Neural progenitor cell (in vitro differentiated cells): ENCODE measurements at regions not wholly inside any gene's neighbourhood (a gene's known extent, or its start where the extent isn't known, plus 50 kb on each side); places are given as distances from the start of the nearest gene placed in this dataset.

Experiments used
- DNase-seq: peaks from one replicate; pipeline ENCODE4 v3.0.0-alpha.2; 2016; ENCODE audit warnings: low spot score
- H2AFZ ChIP-seq: fragments of 200-600 bp; sonication (generic); replicated peaks from 2 replicates; pipeline ENCODE4 v1.6.1; 2016; ENCODE audit warnings: antibody characterized with exemption
- H3F3A ChIP-seq: fragments of 200-600 bp; sonication (generic); 2 replicates; pipeline ENCODE4 v1.6.1; 2016; ENCODE audit warnings: antibody characterized with exemption, low read depth
- H3K27ac ChIP-seq: fragments of 200-600 bp; sonication (generic); 2 replicates; pipeline ENCODE4 v1.5.1; 2016; ENCODE audit warnings: mild to moderate bottlenecking
- H3K27me3 ChIP-seq: fragments of 200-600 bp; sonication (generic); 2 replicates; pipeline ENCODE4 v1.6.1; 2016; ENCODE audit warnings: mild to moderate bottlenecking, moderate library complexity
- H3K36me3 ChIP-seq: fragments of 200-600 bp; sonication (generic); 2 replicates; pipeline ENCODE4 v1.5.1; 2016
- H3K4me1 ChIP-seq: fragments of 200-600 bp; sonication (generic); 2 replicates; pipeline ENCODE4 v1.6.1; 2016; ENCODE audit warnings: mixed run types
- H3K4me2 ChIP-seq: fragments of 200-600 bp; sonication (generic); 2 replicates; pipeline ENCODE4 v1.6.1; 2016
- H3K4me3 ChIP-seq: fragments of 200-600 bp; sonication (generic); 2 replicates; pipeline ENCODE4 v1.5.1; 2016
- H3K79me2 ChIP-seq: fragments of 200-600 bp; sonication (generic); 2 replicates; pipeline ENCODE4 v1.6.1; 2016; ENCODE audit warnings: low read depth
- H3K9ac ChIP-seq: fragments of 200-600 bp; sonication (generic); 2 replicates; pipeline ENCODE4 v1.6.1; 2016
- H3K9me3 ChIP-seq: fragments of 200-600 bp; sonication (generic); 2 replicates; pipeline ENCODE4 v1.5.1; 2016; ENCODE audit warnings: low read depth
- H4K20me1 ChIP-seq: fragments of 200-600 bp; sonication (generic); 2 replicates; pipeline ENCODE4 v1.6.1; 2016; ENCODE audit warnings: low read depth
- H3K27ac Mint-ChIP-seq: 3 replicates; pipeline ENCODE4 v1.8.0; 2021; ENCODE audit warnings: mixed read lengths
- H3K27me3 Mint-ChIP-seq: 2 replicates; pipeline ENCODE4 v1.8.0; 2022; ENCODE audit warnings: low read depth, mild to moderate bottlenecking, inconsistent platforms, moderate library complexity, mixed read lengths; ENCODE audit not compliant: insufficient read depth
- H3K36me3 Mint-ChIP-seq: 3 replicates; pipeline ENCODE4 v1.8.0; 2021; ENCODE audit warnings: mixed read lengths
- H3K4me1 Mint-ChIP-seq: 3 replicates; pipeline ENCODE4 v1.8.0; 2021; ENCODE audit warnings: mixed read lengths
- H3K4me3 Mint-ChIP-seq: 3 replicates; pipeline ENCODE4 v1.8.0; 2021; ENCODE audit warnings: mild to moderate bottlenecking, moderate library complexity, mixed read lengths
- H3K9me3 Mint-ChIP-seq: 3 replicates; pipeline ENCODE4 v1.8.0; 2020; ENCODE audit warnings: mixed read lengths
- CTCF ChIP-seq: fragments of 200-600 bp; sonication (generic); IDR thresholded peaks from 2 replicates; pipeline ENCODE4 v1.5.1; 2017; ENCODE audit warnings: antibody characterized with exemption, mild to moderate bottlenecking
- EZH2 ChIP-seq: fragments of 200-600 bp; sonication (generic); IDR thresholded peaks from 2 replicates; pipeline ENCODE4 v1.6.1; 2017; ENCODE audit warnings: antibody characterized with exemption, mild to moderate bottlenecking, moderate library complexity
- EZH2phosphoT487 ChIP-seq: fragments of 200-600 bp; sonication (generic); IDR thresholded peaks from 2 replicates; pipeline ENCODE4 v1.6.1; 2017; ENCODE audit warnings: antibody characterized with exemption

- H4K20me1 ChIP-seq = no peaks in the 10 kb centered on the region
- no peak overlapping the region for H2AFZ ChIP-seq
- H3K79me2 ChIP-seq = no peaks in the 10 kb centered on the region
- no peak overlapping the region for H3K27ac ChIP-seq
- Mint-ChIP-seq H3K36me3 (no peaks in the 10 kb centered on the region), H3K4me3 (no peak overlapping the region), H3K27me3 (peaks cover 2% of the 10 kb centered on the region), H3K27ac (no peak overlapping the region), H3K9me3 (no peaks in the 10 kb centered on the region), H3K4me1 (peaks cover 3% of the 10 kb centered on the region)
- TF ChIP-seq EZH2 (no peak), CTCF (no peak), EZH2phosphoT487 (no peak)
- H3F3A ChIP-seq = no peaks in the 10 kb centered on the region
- DNase-seq = no peak
- H3K9ac ChIP-seq = no peak overlapping the region
- H3K9me3 ChIP-seq = no peaks in the 10 kb centered on the region
- H3K27me3 ChIP-seq = no peaks in the 10 kb centered on the region
- no peaks in the 10 kb centered on the region for H3K4me1 ChIP-seq
- H3K4me3 ChIP-seq = no peak overlapping the region
- no peak overlapping the region for H3K4me2 ChIP-seq
- no peaks in the 10 kb centered on the region for H3K36me3 ChIP-seq
Measured at GRCh38 chr9:115912086-115912485, 241.5 kb upstream of the PAPPA start.

- TF ChIP-seq CTCF = no peak
- TF ChIP-seq EZH2 = no peak
- TF ChIP-seq EZH2phosphoT487 = no peak
- no peak overlapping the region for H3K27ac ChIP-seq
- H3K36me3 Mint-ChIP-seq = no peaks in the 10 kb centered on the region
- no peak overlapping the region for H3K4me3 Mint-ChIP-seq
- H3K79me2 ChIP-seq = no peaks in the 10 kb centered on the region
- no peaks in the 10 kb centered on the region for H3K9me3 ChIP-seq
- H3K9ac ChIP-seq = no peak overlapping the region
- H2AFZ ChIP-seq = no peak overlapping the region
- H3K4me1 ChIP-seq = no peaks in the 10 kb centered on the region
- H3K27me3 ChIP-seq = no peaks in the 10 kb centered on the region
- no peaks in the 10 kb centered on the region for H3K36me3 ChIP-seq
- peaks cover 3% of the 10 kb centered on the region for H3K4me1 Mint-ChIP-seq
- H3K4me3 ChIP-seq = no peak overlapping the region
- H3K4me2 ChIP-seq = no peak overlapping the region
- no peaks in the 10 kb centered on the region for H4K20me1 ChIP-seq
- no peaks in the 10 kb centered on the region for H3F3A ChIP-seq
- DNase-seq = no peak
- no peaks in the 10 kb centered on the region for H3K27me3 Mint-ChIP-seq
- no peak overlapping the region for H3K27ac Mint-ChIP-seq
- no peaks in the 10 kb centered on the region for H3K9me3 Mint-ChIP-seq
Measured at GRCh38 chr9:115913696-115914095, 239.9 kb upstream of the PAPPA start.

GRCh38 chr9:115914291-115914690, 239.3 kb upstream of the PAPPA start:
- Mint-ChIP-seq H3K4me3 (no peak overlapping the region), H3K4me1 (no peaks in the 10 kb centered on the region), H3K36me3 (no peaks in the 10 kb centered on the region), H3K27me3 (no peaks in the 10 kb centered on the region), H3K9me3 (peaks cover 3% of the 10 kb centered on the region), H3K27ac (no peak overlapping the region)
- Histone ChIP-seq H3K27ac (no peak overlapping the region), H3K79me2 (no peaks in the 10 kb centered on the region), H3K4me3 (no peak overlapping the region), H3K9ac (no peak overlapping the region), H3K36me3 (no peaks in the 10 kb centered on the region), H3K4me1 (no peaks in the 10 kb centered on the region), H3K27me3 (no peaks in the 10 kb centered on the region), H3K9me3 (no peaks in the 10 kb centered on the region), H3K4me2 (no peak overlapping the region), H3F3A (no peaks in the 10 kb centered on the region), H2AFZ (no peak overlapping the region), H4K20me1 (no peaks in the 10 kb centered on the region)
- DNase-seq = no peak
- no peak for TF ChIP-seq CTCF
- TF ChIP-seq EZH2phosphoT487 = no peak
- TF ChIP-seq EZH2 = no peak

- no peaks in the 10 kb centered on the region for H4K20me1 ChIP-seq
- TF ChIP-seq CTCF (no peak), EZH2 (no peak), EZH2phosphoT487 (no peak)
- Mint-ChIP-seq H3K27me3 (no peaks in the 10 kb centered on the region), H3K4me3 (no peak overlapping the region), H3K36me3 (no peaks in the 10 kb centered on the region), H3K9me3 (peaks cover 3% of the 10 kb centered on the region), H3K27ac (no peak overlapping the region), H3K4me1 (no peaks in the 10 kb centered on the region)
- H3K27me3 ChIP-seq = no peaks in the 10 kb centered on the region
- no peak overlapping the region for H3K4me2 ChIP-seq
- no peaks in the 10 kb centered on the region for H3F3A ChIP-seq
- H3K9me3 ChIP-seq = peaks cover 5% of the 10 kb centered on the region
- no peak for DNase-seq
- no peaks in the 10 kb centered on the region for H3K4me1 ChIP-seq
- no peaks in the 10 kb centered on the region for H3K79me2 ChIP-seq
- no peak overlapping the region for H3K4me3 ChIP-seq
- no peak overlapping the region for H2AFZ ChIP-seq
- no peaks in the 10 kb centered on the region for H3K36me3 ChIP-seq
- no peak overlapping the region for H3K27ac ChIP-seq
- H3K9ac ChIP-seq = no peak overlapping the region
Measured at GRCh38 chr9:115921301-115921700, 232.3 kb upstream of the PAPPA start.
